Chondrocyte (in vitro differentiated cells): ENCODE measurements at regions not wholly inside any gene's neighbourhood (a gene's known extent, or its start where the extent isn't known, plus 50 kb on each side); places are given as distances from the start of the nearest gene placed in this dataset.

Source experiments
- DNase-seq: peaks from one replicate; pipeline ENCODE4 v3.0.0; 2021; ENCODE audit warnings: mixed read lengths, low spot score
- H3K27ac Mint-ChIP-seq: one replicate; pipeline ENCODE4 v1.8.0; 2021; ENCODE audit warnings: mild to moderate bottlenecking, moderate library complexity, mixed read lengths; ENCODE audit not compliant: unreplicated experiment
- H3K27me3 Mint-ChIP-seq: 2 replicates; pipeline ENCODE4 v1.8.0; 2021; ENCODE audit warnings: low read depth, mixed read lengths
- H3K36me3 Mint-ChIP-seq: 2 replicates; pipeline ENCODE4 v1.8.0; 2021; ENCODE audit warnings: low read depth, mixed read lengths
- H3K4me1 Mint-ChIP-seq: 2 replicates; pipeline ENCODE4 v1.8.0; 2021; ENCODE audit warnings: low read depth, mild to moderate bottlenecking, mixed read lengths
- H3K4me3 Mint-ChIP-seq: one replicate; pipeline ENCODE4 v1.8.0; 2021; ENCODE audit warnings: mild to moderate bottlenecking, moderate library complexity, mixed read lengths; ENCODE audit not compliant: unreplicated experiment
- H3K9me3 Mint-ChIP-seq: 2 replicates; pipeline ENCODE4 v1.8.0; 2021; ENCODE audit warnings: low read depth, mixed read lengths
- TF ChIP-seq, protein P1 (sequence below): fragments of 200-600 bp; sonication (generic); IDR thresholded peaks from 2 replicates; pipeline ENCODE4 v1.5.0; 2021; ENCODE audit warnings: antibody characterized with exemption, mild to moderate bottlenecking, moderate library complexity

- Mint-ChIP-seq H3K9me3 (no peaks in the 10 kb centered on the region), H3K27me3 (peaks cover 34% of the 10 kb centered on the region)
Observed at GRCh38 chr14:94868772-94869072, 98.8 kb upstream of the GSC start.

GRCh38 chr14:94867946-94868771 is 98.2 kb upstream of the GSC start:
- Mint-ChIP-seq H3K4me1 (no peaks in the 10 kb centered on the region), H3K9me3 (no peaks in the 10 kb centered on the region), H3K36me3 (no peaks in the 10 kb centered on the region), H3K4me3 (no peak overlapping the region), H3K27me3 (peaks cover 34% of the 10 kb centered on the region), H3K27ac (no peak overlapping the region)
- DNase-seq, result no peak
- TF ChIP-seq, protein P1, sequence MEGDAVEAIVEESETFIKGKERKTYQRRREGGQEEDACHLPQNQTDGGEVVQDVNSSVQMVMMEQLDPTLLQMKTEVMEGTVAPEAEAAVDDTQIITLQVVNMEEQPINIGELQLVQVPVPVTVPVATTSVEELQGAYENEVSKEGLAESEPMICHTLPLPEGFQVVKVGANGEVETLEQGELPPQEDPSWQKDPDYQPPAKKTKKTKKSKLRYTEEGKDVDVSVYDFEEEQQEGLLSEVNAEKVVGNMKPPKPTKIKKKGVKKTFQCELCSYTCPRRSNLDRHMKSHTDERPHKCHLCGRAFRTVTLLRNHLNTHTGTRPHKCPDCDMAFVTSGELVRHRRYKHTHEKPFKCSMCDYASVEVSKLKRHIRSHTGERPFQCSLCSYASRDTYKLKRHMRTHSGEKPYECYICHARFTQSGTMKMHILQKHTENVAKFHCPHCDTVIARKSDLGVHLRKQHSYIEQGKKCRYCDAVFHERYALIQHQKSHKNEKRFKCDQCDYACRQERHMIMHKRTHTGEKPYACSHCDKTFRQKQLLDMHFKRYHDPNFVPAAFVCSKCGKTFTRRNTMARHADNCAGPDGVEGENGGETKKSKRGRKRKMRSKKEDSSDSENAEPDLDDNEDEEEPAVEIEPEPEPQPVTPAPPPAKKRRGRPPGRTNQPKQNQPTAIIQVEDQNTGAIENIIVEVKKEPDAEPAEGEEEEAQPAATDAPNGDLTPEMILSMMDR, result no peak

More at GRCh38 chr14:94868772-94869072, 98.8 kb upstream of the GSC start:
- no peak for DNase-seq
- TF ChIP-seq, protein P1, result no peak
- no peaks in the 10 kb centered on the region for H3K36me3 Mint-ChIP-seq
- H3K27ac Mint-ChIP-seq, result no peak overlapping the region
- no peaks in the 10 kb centered on the region for H3K4me1 Mint-ChIP-seq
- no peak overlapping the region for H3K4me3 Mint-ChIP-seq

DNA sequence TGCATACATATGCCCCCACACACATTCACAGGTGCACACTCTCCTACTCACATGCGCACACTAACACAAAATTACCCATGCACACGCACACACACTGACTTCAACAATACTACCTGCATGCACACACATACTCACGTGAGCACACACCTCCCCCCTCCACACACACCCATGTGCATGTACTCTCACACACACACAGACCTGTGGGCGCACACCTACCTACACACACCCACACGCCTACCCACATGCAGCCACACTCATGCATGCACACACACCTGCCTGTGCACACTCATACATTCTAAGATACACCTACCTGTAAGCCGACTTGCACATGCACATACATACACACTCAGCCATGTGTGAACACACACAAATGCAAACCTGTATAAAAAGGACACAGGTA is 97.3 kb upstream of the GSC start:
- Mint-ChIP-seq H3K4me1 (no peaks in the 10 kb centered on the region), H3K27ac (no peak overlapping the region), H3K4me3 (no peak overlapping the region), H3K36me3 (no peaks in the 10 kb centered on the region), H3K27me3 (peaks cover 34% of the 10 kb centered on the region), H3K9me3 (no peaks in the 10 kb centered on the region)
- TF ChIP-seq, protein P1, result no peak
- no peak for DNase-seq

GRCh38 chr14:94864387-94865195 is 94.7 kb upstream of the GSC start:
- TF ChIP-seq, protein P1, result no peak
- Mint-ChIP-seq H3K4me1 (no peaks in the 10 kb centered on the region), H3K27ac (no peak overlapping the region), H3K36me3 (no peaks in the 10 kb centered on the region), H3K9me3 (no peaks in the 10 kb centered on the region), H3K27me3 (peaks cover 34% of the 10 kb centered on the region), H3K4me3 (no peak overlapping the region)
- no peak for DNase-seq

GRCh38 chr14:94863366-94863765 is 93.5 kb upstream of the GSC start:
- no peaks in the 10 kb centered on the region for H3K4me1 Mint-ChIP-seq
- no peak overlapping the region for H3K27ac Mint-ChIP-seq
- H3K36me3 Mint-ChIP-seq, result no peaks in the 10 kb centered on the region
- DNase-seq, result no peak
- peaks cover 32% of the 10 kb centered on the region for H3K27me3 Mint-ChIP-seq
- no peak overlapping the region for H3K4me3 Mint-ChIP-seq
- no peaks in the 10 kb centered on the region for H3K9me3 Mint-ChIP-seq
- TF ChIP-seq, protein P1, result no peak
